Limb (tissue), 2 donors: ENCODE measurements at regions not wholly inside any gene's neighbourhood (a gene's known extent, or its start where the extent isn't known, plus 50 kb on each side); places are given as distances from the start of the nearest gene placed in this dataset.
"Not testable (repeated sequence)": the region's sequence is repeated elsewhere in the genome, so short reads cannot be mapped to it uniquely, and the experiment has no call there.

ENCODE experiments used
- DNase-seq, 2 donors: peaks; one replicate each; pipeline ENCODE4 v3.0.0-alpha.2; 2016; ENCODE audit errors: extremely low spot score in 2 of 2

DNA sequence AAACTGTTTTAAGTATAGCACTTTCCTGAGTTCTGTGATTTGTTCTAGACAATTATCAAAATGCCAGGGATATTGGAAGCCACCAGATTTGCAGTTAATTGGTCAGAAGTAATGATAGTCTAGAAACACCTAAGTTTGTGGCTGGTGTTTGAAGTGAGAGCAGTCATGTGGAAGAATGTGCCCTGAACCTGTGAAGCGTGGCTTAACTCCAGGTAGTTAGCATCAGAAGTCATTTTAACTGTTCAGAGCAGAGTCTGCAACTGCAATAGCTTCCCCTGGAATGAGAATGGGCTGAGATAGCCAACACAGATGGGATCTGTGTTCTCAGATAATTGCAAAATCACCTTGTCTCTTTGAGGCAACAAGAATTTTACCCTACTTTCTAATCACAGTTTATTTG lies 255.1 kb upstream of the GK2 start:
- DNase-seq: no peak

DNA sequence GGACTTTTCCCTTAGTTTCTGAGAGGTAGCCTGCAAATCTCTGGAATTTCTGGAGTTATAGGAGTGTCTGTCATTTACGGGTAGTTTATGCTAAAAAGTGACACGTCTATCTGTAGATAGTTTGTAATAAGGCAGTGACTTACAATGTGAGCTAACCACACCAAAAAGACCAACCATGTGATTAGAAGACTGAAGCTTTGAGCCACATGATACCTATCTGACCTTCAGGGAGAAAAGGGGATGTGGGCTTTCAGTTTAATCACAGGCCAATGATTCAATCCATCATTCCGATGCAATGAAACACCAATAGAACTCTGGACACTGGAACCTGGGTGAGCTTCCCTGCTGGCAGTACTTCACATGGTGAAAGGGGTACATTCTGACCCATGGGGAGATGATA lies 254.6 kb upstream of the GK2 start:
- no peak for DNase-seq

DNA sequence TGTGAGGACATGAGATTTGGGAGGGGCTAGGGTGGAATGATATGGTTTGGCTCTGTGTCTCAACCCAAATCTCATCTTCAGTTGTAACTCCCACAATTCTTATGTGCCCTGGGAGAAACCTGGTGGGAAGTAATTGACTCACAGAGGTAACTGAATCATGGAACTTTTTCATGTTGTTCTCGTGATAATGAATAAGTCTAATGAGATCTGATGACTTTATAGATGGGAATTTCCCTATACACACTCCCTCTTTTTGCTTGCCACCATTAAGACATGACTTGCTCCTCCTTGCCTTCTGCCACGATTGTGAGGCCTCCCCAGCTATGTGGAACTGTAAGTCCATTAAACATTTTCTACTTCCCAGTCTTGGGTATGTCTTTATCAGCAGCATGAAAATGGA lies 253.2 kb upstream of the GK2 start:
- no peak for DNase-seq

DNA sequence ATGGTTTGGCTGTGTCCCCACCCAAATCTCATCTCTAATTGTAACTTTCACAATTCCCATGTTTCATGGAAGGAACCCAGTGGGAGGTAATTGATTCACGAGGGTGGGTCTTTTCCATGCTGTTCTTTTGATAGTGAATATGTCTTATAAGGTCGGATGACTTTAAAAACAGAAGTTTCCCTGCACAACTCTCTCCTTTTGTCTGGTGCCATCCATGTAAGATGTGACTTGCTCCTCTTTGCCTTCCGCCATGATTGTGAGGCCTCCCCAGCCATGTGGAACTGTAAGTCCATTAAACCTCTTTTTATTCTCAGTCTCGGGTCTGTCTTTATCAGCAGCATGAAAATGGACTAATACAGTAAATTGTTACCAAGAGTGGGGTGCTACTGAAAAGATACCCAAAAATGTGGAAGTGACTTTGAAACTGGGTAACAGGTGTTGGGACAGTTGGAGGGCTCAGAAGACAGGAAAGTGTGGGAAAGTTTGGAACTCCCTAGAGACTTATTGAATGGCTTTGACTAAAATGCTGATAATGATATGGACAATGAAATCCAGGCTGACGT lies 251.4 kb upstream of the GK2 start:
- not testable (repeated sequence) for DNase-seq

DNA sequence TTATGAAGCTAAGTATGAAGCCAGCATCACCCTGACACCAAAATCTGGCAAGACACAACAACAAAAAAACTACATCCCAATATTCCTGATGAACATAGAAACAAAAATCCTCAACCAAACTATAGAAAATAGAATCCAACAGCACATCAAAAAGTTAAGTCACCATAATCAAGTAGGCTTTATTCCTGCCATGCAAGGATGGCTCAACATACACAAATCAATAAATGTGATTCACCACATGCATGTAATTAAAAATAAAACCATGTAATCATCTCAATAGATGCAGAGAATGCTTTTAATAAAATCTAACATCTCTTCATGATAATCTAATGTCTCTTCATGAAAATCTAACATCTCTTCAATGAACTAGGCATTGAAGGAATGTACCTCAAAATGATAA lies 249.4 kb upstream of the GK2 start:
- DNase-seq: no peak

DNA sequence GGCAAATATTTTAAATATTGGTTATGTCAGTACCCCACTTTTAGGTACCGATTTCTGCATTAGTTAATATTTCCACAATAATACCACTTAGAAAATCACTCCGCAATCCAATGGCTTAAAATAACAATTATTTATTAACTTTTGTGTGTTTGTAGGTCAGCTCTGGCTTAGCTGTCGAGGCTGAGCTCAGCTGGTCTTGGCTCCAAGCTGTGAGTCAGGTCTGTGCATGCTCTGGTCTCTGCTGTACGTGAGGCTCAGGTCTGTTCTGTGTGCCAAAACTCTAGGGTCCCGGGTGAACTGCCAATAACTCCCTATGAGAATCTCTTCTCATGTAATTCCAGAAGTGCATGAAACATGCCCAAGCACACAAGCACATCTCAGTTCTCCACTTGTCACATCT lies 245.8 kb upstream of the GK2 start:
- DNase-seq: no peak

DNA sequence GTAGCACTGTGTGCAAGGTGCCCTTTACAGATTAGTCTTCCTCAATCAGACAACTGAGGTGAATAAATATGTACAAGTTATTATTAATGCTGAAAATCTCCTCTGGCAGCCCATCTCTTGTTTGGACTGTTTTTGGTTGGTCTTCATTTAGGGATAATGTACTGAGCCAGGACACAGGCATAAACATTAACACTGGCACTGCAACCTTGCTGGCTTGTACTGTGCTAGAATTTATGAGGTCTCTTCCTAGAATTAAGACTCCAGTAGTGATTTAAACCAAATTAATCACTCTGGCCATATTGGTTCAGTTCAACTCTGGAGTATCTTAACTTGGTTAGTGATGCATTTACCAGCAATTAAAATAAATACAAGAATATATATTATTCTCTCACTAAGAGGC lies 244.7 kb upstream of the GK2 start:
- no peak for DNase-seq

DNA sequence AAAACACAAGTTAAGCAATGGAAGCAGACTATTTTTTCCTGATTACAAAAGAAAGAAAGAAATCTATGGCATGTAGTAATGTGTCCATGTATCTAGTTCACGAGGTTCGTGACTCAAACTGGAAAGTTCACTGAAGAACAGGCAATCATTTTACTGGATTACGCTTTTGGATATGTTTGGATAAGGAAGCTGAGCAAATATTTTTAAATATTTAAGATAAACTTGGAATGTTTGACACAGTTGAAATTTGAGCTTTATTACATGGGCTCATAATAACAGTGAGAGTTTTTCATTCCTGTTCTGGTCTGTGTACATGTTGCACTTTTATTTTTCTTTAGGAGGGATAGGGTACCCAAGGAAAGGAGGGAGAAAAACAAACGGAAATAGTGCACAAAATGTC lies 244.2 kb upstream of the GK2 start:
- DNase-seq: no peak

DNA sequence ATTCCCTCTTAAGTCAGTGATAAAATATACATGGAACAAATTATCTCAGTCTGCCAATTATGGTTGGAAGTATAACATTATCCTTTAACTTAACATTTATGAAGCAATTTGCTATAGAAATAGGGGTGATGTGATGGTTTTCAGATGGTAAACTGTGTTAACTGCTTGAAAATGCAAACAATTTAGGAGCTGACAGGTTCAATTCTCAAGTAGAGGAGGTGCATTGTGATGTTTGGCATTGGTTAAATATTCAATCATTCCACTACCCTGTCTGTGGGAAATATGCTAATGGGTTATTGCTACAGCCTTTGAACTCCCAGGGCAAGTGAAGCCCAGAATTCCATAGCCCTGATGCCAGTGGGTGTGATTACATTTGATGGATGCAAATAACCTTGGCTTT lies 243.4 kb upstream of the GK2 start:
- no peak for DNase-seq

DNA sequence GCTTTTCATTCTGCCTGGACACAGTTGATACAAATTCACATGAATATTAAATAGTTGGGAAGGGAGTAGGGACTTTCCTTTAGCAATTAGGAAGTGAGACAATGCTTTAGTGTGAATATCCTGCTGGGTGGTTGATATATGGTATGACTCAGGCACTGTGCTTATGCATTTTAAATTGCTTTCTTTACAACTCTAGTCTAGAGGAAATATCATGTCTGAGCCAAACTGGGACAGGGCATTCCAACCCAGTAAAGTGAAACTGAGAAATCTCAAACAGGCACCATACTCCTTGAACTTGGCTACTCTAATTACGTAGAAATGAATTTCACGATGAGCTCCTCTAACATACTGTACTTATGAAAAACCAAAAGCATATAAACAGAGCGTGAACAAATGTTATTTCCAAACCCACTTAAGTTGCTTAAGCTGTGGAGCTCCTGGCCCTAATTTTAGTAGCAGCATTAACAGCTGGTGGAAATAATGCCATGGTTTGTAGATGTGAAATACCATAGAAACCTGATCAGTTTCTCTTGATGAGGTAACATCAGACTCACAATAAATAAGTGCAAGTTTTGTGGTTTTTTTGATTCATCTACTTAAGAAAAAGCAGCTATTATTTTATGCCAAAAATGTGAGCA lies 242.9 kb upstream of the GK2 start:
- DNase-seq: peak in 1 of 2 donors; percentile 51

DNA sequence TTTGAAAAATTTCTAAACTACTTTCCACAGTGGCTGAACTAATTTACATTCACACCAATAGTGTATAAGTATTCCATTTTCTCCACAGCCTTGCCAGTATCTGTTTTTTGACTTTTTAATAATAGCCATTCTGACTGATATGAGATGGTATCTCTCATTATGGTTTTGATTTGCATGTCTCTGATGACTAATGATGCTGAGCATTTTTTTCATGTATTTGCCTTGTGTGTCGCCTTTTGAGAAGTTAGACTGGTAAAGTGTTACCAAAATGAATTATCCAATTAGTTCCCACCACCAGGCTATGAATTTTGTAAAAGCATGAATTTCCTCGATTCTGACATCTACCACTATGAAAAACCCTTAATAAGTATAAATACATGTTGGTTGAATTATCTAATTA lies 242.2 kb upstream of the GK2 start:
- no peak for DNase-seq

DNA sequence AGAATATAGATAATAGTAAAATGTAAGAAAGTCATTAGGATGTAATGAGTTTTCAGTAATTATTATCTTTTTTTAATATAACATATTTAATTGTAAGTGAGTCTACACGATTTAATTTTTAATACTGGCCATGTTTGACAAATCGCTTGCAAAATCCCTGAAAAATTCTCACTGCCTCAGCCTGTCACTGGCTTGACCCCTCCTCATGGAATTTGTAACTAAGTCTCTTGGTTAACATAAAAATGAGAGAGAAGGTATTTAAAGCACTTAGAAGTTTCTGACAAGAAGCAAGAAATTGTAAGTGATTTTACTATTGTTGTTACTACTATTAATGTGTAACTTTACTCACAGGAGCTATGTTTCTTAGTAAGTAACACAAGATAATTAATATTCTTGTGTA lies 237.9 kb upstream of the GK2 start:
- no peak for DNase-seq

DNA sequence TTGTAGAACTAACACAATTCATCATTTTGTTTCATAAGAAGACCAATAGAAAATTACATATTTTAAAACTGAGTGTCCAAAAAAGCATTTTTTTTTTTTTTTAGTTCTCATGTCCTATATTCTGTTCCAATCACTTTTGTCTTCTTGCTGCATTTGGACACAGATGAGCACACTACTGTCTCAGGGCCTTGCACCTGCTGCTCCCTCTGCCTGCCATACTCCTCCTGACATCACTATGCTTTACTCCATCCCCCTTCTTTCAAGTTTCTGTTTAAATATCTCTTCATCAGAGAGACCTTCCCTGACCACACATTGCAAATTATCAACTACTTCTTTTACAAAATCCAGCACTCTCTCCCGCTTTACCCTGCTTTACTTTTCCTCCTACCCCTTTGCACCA lies 230.7 kb upstream of the GK2 start:
- DNase-seq: no peak

DNA sequence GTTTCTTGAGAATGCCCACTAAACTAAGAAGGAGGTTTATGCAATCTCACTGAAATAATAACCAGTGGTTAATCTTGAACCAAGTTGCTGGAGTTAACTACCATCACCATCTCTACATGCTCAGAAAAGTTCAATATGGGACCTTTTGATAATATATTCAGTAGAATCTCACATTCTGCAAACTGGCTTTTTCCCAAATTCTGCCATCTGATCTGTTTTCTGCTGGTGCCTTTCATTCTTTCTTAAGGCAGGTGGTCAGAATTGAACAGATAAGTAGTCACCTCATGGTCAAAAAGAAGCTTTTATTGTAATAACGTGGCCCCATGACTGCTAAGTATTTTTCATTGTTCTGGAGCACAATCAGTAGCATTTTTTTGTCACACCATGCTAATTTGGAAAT lies 229.0 kb upstream of the GK2 start:
- no peak for DNase-seq

DNA sequence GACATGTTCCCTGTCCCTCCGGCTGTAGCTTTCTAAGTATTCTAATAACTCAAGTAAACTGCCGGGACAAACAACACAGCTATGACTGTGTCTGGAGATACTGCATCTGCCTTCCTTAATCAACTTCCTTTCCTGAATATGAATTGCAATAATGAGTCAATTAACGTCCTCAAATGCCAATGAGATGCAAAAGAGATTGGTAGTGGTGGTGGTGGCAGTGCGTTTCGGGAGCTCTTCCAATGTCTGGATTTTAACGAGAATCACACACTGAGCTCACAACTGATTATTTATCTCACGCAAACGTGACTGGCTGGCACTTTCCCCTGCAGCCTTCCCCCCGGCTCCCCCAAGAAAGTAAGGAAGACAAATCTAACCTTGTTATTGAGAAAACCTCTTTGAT lies 226.1 kb upstream of the GK2 start:
- no peak for DNase-seq

DNA sequence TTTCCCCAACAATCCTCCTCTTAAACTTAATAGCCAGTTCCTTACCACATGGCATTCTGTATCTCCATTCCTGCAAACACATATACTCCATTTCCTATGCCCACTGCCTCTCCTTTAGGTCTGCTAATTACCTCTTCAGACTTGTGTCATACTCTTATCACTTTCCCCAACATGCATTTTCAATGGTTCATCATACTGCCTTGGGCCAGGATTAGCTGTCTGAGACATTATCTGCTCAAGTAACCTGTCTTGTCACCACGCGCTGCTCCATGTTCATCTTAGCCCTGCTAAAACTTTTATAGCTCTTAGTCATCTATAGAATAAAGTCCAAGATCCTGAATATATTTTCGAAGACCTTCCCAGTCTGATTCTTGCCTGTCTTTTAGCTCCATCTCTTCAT lies 224.1 kb upstream of the GK2 start:
- DNase-seq: no peak

DNA sequence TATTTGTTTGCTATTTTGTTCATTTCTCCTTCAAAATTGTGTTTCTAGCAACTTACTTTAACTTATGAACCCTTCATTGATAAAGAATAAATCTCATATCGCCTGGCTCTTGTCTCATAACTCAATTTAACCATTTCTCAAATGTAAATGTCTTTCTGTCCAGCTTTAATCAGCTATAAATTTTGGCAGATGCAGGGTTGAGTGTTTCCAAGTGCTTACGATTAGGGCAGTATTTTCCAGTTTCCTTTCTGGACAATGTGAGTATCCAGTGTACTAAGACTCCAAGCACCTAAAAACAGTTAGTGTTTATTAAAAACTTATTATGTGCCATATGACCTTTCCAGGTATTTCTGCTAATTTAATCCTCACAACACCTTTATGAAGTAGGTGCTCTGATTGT lies 218.6 kb upstream of the GK2 start:
- DNase-seq: no peak

DNA sequence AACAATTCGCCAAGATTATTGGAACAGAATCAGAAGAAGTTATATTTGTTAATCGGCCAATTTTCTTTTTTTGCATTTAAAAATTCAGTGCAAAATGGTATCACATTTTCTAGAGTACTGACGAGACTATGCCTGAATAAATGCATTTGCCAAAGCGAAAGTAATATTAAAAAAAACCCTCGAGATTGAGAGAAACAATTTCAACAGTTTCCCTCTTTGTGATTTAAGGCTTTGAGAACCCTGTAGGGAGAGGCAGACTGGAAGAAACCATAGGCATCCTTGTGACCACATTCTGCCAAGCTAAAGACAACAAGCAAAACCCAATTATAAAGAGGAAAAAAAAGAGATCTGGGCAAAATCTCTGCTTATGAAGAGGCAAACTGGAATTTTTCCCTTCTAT lies 218.1 kb upstream of the GK2 start:
- DNase-seq: no peak

DNA sequence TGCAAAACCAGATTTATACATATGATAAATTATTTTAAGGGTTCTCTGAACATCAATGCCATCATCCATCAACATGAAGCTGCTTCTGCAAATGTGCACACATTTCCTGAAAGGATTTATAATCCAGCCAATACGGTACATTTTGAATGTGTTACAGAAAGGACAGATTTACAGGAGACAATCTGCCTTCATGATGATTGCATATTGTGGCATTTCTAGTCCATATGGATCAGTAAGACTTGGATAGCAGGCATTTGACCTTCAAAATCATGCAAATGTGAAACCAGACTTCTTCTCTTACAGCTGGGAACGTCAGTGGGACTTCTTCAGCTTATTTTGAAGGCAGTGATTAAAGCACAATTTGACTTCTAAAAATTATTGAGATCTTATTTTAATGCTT lies 217.3 kb upstream of the GK2 start:
- DNase-seq: no peak

DNA sequence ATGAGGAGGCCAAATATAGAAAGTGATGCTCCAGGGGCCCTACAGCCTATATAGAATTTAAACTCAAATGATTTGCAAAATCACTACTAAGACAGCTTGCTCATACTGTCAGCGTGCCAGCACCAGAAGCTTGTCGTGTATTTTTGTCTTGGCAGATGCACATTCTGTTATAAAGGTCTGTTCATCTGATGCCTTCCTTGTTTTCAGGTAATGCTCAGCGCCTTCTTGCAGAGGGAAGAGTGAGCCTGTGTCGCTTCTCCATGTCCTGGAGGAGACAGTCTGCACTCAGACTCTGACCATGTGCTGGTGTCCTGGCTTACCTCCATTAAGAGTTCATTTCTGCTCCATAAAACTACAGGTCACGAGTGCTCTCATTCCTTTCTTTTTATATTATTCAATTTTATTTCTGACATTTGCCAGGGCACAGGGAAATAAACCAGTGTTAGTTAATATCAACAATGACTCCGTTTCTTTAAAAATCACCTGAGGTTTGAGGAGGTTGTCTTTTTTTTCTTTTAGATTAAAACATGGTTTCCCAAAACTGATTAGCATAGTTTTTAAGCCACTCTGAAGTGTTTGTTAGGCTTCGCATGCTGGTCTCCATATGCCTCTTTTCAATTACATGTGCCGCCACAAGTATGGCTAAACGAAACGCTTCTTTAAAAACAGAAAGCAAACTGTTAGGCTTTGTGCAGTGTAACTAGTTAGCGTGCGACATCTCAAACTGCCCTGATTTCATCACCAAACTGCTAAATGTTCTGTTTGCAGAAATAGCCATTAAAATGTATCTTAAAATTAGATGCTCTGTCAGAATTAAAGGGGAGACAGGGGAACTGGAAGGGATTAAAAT lies 215.2 kb upstream of the GK2 start:
- no peak for DNase-seq

DNA sequence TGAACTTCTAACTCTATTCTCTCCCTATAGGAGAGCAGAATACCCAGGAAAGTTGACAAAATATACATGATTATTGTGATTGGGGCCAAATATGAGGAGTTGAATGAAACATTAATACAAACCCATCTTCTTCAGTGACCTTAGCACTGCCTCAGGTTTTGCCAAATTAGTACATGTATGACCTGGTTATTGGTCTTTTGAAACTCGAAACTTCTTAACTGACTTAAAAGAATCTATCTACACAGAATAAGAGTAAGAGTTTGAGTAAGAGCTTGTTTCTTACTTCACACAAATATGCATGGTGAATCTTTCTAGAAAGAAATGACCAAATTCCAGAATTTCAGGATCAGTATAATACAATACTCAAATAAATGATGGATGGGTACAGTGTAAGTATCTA lies 213.0 kb upstream of the GK2 start:
- DNase-seq: no peak

DNA sequence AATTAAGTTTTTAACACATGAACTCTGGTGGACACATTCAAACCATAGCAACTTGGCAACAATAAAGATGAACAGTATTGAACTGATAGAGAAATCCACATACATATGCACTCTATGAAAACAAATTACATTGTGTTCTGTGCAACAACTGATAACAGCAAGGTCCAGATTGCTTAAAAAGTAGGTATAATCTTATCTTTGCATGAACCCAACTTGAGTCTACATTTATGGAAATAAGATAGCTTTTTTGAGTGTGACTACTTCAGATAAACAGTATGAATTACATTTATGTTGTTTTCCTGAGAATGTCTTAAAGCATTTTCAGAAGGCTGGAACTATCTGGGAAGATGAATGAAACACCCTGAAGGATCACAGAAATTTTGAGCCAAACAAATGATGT lies 212.6 kb upstream of the GK2 start:
- no peak for DNase-seq

DNA sequence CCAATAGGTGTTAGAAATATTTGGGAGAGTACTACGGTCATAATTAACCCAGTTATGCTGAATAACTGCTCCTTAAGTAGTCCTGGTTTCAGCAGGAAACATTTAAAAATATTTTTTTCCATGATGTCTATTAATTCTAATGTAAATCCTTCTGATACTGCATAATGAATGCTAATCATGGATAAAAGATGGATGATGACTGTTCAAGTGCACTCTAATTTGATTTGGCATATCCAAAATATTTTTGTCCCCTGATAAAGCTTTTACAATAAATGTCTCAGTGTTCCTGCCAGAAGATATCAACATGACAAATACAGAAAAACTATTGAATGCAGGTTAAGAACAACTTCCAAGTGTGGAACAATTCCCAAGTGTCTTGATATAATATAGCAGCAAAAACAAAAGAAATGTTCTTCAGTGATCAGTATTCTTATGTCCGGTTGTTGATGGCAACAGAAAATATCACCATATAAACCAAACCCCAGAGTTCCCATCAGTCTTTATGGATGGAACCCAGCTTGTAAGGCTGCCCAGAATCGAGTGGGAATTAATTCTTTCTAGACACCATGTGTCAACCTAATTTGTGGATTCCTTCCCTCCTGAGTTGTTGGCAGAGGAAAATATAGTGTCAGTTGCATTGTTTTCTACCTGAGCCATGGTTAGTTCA lies 205.4 kb upstream of the GK2 start:
- DNase-seq: no peak
